GM19023 (cell line): ENCODE measurements at regions not wholly inside any gene's neighbourhood (a gene's known extent, or its start where the extent isn't known, plus 50 kb on each side); places are given as distances from the start of the nearest gene placed in this dataset.

Experiments used
- ATAC-seq: cut with Tn5 transposase; IDR thresholded peaks from one replicate; pipeline ENCODE4 v1.9.1; 2021; ENCODE audit warnings: mild to moderate bottlenecking, moderate library complexity; ENCODE audit not compliant: unreplicated experiment

DNA sequence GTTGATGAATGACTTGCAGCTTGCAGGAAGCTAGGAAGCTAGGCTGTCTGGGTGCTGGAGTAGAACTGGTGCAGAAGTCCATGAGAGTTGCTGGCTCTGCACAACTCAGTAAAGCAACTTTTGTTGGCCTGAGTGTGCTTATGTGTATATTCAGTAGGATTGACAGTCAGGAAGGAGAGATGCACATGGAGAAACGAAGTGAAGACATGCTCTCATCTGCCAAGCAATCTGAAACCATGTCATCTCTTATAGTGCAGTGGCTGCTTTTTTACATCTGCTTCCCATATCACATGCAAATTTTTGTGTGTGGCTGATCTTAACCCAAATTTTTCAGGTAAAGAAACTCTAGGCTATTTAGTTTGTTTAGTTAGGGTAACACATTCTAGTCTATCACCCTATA lies 252.4 kb upstream of the HS3ST5 start:
- ATAC-seq: no peak

GRCh38 chr6:114592506-114592905 lies 249.7 kb upstream of the HS3ST5 start:
- ATAC-seq: no peak

GRCh38 chr6:114588726-114589125 lies 245.9 kb upstream of the HS3ST5 start:
- no peak for ATAC-seq

GRCh38 chr6:114586298-114586697 lies 243.5 kb upstream of the HS3ST5 start:
- no peak for ATAC-seq

GRCh38 chr6:114581293-114581692 lies 238.5 kb upstream of the HS3ST5 start:
- ATAC-seq: no peak

GRCh38 chr6:114580882-114581281 lies 238.1 kb upstream of the HS3ST5 start:
- no peak for ATAC-seq

- no peak for ATAC-seq
These were observed 236.7 kb upstream of the HS3ST5 start for GRCh38 chr6:114579486-114579885.

- ATAC-seq: no peak
These were observed 234.3 kb upstream of the HS3ST5 start for GRCh38 chr6:114577109-114577508.

- no peak for ATAC-seq
These were observed 233.5 kb upstream of the HS3ST5 start for GRCh38 chr6:114576330-114576729.

GRCh38 chr6:114569669-114570068 lies 226.8 kb upstream of the HS3ST5 start:
- ATAC-seq: no peak

DNA sequence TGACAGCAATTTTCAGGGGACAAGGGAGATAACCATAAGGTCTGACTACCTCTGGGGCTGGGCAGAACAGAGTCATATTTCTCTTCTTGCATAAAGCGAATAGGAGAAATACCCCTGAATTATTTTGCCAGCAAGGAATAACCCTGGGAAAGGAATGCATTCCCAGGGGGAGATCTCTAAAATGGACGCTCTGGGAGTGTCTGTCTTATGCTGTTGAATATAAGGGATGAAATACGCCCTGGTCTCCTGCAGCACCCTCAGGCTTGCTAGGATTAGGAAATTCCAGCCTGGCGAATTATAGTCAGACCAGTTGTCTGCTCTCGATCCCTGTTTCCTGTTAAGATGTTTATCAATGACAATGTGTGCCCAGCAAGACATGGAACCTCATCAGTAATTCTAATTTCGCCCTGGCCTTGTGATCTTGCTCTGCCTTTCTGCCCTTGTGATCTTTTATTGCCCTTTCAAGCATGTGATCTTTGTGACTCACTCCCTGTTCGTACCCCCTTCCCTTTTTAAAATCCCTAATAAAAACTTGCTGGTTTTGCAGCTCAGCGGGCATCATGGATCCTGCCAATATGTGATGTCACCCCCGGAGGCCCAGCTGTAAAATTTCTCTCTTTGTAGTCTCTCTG lies 221.6 kb upstream of the HS3ST5 start:
- no peak for ATAC-seq

DNA sequence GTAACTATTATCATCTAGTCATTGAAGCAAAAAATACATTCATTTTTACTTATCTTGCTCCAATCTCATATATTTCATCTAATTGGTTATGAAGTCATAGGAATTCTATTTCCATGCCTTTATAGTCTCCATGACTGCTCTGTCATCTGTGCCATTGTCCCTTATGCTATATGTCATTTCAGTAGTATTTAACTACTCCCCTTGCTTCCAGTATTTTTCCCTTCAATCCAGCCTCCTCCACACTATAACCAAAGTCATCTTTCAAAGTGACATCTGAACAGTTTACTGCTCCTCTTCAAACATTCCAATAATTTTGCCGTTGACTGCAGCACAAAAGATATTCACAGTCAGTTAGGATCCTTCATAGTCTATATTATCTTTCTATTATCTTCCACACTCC lies 216.6 kb upstream of the HS3ST5 start:
- ATAC-seq: no peak

DNA sequence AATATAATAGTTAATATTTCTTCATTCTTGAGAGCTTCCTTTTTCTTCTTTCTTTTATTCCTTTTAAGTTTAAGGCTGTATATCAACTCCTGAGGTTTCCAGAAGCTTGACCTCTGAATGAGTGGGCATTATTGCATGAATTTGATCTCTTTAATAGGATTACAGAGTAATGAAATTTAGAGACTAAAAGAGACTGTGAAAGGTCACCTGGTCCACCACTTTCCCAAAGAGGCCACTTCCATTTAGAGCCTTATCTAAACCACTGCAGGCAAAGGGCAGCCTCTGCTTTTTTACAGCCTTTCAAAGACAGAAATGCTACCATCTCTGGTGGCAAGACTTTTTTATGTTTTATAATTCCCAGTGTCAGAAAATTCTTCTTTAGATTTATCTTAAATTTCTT lies 215.3 kb upstream of the HS3ST5 start:
- no peak for ATAC-seq

DNA sequence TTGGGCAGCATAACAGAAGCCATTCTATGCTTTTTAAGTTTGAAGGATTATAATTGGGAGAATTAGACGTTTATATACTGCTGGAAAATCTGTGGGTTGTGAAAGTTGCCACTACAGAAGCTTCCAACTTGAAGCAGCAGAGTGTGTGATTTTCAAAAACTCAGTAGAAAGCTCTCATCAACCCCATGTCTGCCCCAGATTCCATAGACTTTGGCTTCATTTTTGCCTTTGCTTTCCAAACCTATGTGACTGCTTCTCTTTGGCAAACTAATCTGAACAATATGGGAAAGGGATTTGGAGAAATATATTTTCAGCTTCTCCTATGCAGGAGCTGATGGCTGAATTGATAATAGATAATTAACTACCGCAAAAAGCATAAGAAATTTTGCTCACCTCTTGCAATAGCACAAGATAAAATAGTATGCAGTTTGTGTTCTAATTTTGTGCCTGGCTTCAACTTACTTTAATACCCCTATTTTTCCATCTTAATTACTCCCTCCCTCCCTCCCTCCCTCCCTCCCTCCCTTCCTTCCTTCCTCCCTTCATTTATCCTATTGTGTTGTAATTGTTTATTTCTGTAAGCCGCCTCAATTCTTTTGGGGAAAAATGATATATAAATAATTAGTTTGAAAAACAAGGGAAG lies 214.1 kb upstream of the HS3ST5 start:
- no peak for ATAC-seq

DNA sequence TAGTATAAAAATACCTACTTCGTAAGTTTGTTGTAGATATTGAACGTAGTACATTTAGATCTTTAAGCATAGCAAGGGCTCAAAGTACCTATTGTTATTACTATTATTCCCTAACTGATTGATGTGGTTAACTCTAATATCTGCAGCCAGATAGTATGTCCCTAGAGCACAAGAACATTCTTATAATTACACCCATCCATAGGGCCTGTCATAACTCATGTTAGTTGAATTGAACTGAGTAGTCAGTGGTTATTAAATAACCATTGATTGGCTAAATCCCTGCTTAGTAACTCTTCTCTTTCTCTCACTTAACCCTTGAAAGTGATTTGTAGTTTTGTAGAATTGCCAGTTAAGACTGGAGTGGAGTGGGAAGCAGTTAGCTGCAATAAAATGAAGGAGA lies 207.5 kb upstream of the HS3ST5 start:
- no peak for ATAC-seq

DNA sequence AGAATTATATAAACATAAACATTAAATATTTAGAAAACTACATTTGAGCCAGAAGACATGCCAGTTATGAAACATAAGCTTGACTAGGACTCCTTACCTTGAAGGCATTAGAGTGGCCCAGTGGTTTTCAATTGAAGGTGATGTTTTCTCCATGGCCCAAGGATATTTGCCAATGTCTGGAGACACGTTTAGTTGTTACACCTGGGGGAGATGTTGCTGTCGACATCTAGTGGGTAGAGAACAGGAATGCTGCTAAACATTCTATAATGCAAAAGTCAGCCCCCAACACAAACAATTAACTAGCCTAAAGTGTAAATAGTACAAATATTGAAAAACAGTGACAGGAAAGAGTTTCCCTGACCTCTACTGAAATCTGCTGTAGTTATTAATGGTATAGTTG lies 200.9 kb upstream of the HS3ST5 start:
- no peak for ATAC-seq

DNA sequence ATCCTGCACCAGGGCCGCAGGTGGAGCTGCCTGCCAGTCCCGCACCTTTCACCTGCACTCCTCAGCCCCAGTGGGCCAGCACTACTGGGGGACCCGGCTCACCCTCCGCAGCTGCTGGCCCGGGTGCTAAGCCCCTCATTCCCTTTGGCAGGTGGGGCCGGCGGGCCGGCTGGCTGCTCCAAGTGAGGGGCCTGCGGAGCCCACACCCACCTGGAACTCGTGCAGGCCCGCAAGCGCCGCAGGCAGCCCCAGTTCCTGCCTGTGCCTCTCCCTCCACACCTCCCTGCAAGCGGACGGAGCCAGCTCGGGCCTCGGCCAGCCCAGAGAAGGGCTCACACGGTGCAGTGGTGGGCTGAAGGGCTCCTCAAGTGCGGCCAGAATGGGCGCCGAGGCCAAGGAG lies 199.0 kb upstream of the HS3ST5 start:
- ATAC-seq: no peak

GRCh38 chr6:114537977-114538376 lies 195.2 kb upstream of the HS3ST5 start:
- no peak for ATAC-seq

GRCh38 chr6:114534813-114535212 lies 192.0 kb upstream of the HS3ST5 start:
- ATAC-seq: no peak

DNA sequence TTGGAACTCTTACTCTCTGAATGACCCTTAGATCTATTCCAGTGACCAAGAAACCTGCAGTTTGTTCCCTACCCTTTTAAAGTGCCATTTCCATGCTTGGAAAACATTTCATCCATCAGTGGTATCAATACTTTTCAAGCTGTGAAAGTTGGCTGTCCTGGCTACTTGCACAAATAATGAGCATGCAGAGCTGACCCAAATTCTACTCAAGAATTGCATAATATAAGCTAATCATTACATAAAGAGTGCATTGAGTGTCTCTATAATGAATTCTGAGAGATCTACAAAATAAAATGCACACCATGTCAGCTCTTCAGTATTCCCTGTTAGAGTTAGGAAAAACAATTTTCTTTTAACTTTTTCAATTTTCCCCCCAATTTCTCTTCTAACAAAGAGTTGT lies 181.3 kb upstream of the HS3ST5 start:
- no peak for ATAC-seq

GRCh38 chr6:114523508-114523907 lies 180.7 kb upstream of the HS3ST5 start:
- no peak for ATAC-seq

DNA sequence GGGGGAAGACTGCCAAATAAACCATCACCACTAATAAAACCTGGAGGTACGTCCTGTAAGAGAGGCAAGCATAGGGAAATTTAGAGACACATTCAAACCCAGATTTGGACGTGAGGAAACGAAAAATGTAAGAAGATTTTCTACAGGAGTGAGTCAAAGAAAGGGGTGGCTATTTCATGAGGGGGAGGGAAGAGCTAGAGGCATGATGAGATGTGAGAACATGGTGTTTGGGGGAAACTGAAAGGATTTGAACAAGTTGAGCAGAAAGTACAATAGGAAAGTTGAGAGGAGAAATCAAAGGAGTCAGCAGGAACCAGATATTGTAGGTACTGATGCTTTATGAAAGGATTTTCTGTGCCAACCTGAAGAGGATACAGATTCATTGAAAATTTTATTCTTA lies 179.1 kb upstream of the HS3ST5 start:
- no peak for ATAC-seq

- no peak for ATAC-seq
These were observed 178.2 kb upstream of the HS3ST5 start for GRCh38 chr6:114520976-114521375.
